Right ventricle myocardium superior (tissue), 1 donor: ENCODE measurements at regions not wholly inside any gene's neighbourhood (a gene's known extent, or its start where the extent isn't known, plus 50 kb on each side); places are given as distances from the start of the nearest gene placed in this dataset.
A peak's percentile ranks its signal among the peaks of the same experiment; 100 is the strongest.

ENCODE experiments used
- ATAC-seq: fragments of 200-7000 bp; cut with Tn5 transposase; one replicate; pipeline ENCODE4 v1.9.1; 2020; ENCODE audit warnings: mild to moderate bottlenecking; ENCODE audit not compliant: poor library complexity
- DNase-seq: peaks from one replicate; pipeline ENCODE4 v3.0.0-alpha.2; 2020
- intact Hi-C: fragments of 100-400 bp; cut with DNase I; formaldehyde crosslinking; loops from one replicate; pipeline ENCODE4 v1.11.2; 2022
- donor health status: DM: no; HTN: yes; CAD: no; lungs with severe emphysema.

DNA sequence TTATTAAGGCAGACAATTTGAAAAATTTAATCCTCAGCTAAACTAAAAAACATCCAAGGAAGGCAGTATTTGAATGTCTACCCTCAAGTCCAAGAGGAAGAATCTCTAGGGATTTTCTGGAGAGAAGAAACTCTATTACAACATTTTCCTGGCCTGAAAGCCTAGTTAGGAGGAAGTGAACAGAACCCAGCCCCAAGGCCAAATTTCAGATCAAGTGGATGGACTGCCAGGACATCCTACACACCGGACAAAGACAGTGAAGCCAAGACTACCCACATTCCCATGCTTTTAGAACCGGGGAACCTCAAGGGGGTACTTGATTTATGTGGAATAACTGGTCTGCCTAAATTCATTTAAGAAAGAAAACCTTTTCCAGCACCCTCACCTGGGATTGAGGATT is 108.9 kb upstream of the MEOX2 start:
- no peak for DNase-seq
- peak; percentile 83 for ATAC-seq

GRCh38 chr7:15794801-15795200 is 108.3 kb upstream of the MEOX2 start:
- intact Hi-C loops: no loop called here
- DNase-seq (no peak), ATAC-seq (no peak)

More for the DNA sequence above, 108.9 kb upstream of the MEOX2 start:
- intact Hi-C loops: no loop called here

DNA sequence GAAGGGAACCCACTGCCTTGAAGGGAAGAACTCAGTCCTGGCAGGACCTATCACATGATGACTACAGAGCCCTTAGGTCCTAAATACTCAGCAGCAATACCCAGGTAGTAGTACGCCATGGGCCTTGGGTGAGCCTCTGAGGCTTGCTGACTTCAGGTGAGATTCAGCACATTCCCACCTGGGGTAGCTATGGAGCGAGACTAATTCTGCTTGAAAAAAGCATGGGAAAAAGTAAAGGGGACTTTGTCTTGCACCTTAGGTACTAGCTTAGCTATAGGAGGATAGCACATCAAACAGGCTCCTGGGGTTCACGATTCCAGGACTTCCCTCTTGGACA is 98.2 kb upstream of the MEOX2 start:
- DNase-seq (no peak), ATAC-seq (no peak)
- intact Hi-C loops: no loop called here

DNA sequence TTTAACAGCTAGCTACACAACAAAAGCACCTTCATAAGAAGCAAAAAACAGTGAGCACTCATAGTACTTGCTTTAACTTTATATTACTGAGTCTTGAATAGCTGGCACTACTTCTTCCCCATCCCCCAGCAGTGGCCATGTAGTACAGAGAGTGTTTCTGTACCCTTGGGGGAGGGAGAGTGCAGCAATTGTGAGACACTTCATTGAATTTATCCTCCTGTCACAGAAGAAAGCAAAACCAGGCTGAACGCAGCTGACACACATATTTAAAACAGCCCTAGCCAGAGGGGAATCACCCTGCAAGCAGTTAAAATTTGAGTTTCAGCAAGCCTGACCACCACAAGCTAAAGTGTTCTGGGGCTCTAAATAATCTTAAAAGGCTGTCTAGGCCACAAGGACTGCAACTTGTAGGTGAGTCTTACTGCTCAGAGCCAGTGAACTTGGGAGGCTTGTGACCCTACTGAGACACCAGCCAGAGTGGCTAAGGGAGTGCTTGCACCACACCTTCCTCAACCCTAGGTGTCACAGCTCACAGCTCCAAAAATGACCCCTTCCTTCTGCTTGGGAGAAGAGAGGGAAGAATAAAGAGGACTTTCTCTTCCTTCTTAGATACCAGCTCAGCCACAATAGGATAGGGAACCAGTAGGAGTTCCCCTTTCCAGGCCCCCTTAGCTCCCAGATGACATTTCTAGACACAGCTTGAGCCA is 97.7 kb upstream of the MEOX2 start:
- intact Hi-C loops: no loop called here
- no peak for DNase-seq
- ATAC-seq: peak; percentile 78

DNA sequence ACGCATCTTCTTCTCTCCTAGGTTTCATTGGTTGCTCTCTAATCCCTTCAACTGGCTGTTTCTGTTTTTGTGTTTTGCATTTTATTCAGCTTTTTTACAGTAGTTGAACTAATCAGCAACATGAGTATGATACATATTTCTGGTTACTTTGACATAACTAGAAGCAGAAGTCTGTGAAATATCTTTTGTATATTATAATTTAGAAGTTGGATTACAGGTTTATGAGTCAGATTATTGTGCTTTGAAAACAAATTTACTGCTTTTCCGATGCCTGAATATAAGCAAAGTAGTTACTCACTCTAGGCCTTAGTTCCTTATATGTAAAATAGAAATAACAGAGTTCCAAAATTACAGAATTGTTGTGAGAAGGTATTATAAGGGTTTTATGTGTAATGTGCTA is 96.2 kb upstream of the MEOX2 start:
- no peak for ATAC-seq
- no peak for DNase-seq
- intact Hi-C loops: no loop called here

DNA sequence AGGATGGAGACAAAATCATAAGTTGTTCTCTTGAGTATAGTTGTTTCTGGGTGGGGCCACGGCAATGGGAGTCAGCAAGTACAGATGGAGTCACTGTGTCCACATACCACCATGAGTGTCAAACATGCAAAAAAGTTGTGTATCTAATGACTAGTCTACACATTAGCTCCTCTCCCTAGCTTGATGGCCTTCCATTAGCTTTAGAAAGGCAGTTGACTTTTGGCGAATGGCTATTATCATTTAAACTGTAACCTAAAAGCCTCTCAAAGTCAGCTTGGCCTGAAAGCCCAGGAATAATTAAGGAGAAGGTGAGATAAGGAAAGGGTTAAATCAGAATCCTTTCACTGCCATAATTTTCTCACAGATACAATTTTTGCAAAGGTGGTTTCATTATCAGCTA is 95.5 kb upstream of the MEOX2 start:
- DNase-seq: no peak
- ATAC-seq: no peak
- intact Hi-C loops: no loop called here

DNA sequence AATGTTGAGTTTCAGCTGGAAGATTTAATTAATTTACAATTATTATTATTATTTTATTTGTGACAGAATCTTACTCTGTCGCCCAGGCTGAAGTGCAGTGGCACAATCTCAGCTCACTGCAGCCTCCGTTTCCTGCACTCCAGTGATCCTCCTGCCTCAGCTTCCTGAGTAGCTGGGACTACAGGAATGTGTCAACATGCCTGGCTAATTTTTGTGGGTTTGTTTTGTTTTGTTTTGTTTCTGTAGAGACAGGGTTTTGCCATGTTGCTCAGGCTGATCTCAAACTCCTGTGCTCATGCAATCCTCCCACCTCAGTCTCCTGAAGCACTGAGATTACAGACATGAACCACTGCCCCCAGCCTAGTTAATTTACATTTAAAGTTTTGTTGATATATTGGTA is 93.8 kb upstream of the MEOX2 start:
- DNase-seq (no peak), ATAC-seq (peak; percentile 34)
- intact Hi-C loops: no loop called here

- ATAC-seq (no peak), DNase-seq (no peak)
- intact Hi-C loops: no loop called here
These were observed 91.7 kb upstream of the MEOX2 start for GRCh38 chr7:15778191-15778590.

DNA sequence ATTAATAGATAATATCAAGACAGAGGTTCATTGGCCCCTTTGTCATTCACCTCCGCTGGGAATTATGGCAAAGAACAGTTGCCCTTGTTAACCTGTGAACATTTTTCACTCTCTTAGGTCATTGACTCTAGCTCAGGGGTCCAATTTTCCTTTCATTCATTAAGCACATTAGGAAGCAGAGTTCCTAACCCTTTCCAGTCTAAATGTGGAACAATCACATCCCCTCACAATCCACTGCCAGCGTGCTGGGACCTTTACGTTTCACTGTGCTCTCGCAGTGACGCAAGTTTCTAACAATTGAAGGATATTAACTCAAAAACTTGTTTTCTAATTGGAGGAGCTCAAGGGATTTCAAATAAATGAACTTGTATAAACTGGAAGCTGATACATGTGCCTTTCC is 79.3 kb upstream of the MEOX2 start:
- intact Hi-C loops: no loop called here
- ATAC-seq: no peak

DNA sequence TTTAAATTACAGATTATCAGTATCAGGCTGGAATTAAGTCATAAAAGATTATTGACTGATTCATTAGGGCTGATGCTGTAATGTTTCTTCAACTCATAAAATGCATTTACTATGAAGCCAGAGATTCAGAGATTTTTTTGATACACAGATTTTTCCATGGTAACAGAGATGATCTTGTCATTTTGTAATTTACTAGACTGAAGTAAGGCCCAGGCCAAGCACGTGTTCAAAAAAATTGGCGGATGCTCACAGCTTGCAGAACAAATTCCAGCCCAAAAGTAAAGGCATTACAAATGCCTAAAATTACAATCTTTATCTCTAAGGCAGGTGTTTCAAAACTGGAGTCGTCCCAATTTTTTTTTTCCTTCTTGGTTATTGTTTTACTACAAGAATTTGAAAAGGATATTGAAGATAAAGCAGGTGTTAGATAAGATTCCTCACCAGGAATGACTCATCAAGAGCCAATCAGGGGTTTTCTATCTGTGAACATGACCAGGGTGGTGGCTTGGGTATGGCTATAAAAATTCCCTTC is 78.4 kb upstream of the MEOX2 start:
- ATAC-seq (peak; percentile 67), DNase-seq (peak; percentile 46)
- intact Hi-C loops: no loop called here

More for the DNA sequence above, 79.3 kb upstream of the MEOX2 start:
- DNase-seq: no peak

GRCh38 chr7:15764010-15764409 is 77.5 kb upstream of the MEOX2 start:
- no peak for ATAC-seq
- intact Hi-C loops: no loop called here
- no peak for DNase-seq

DNA sequence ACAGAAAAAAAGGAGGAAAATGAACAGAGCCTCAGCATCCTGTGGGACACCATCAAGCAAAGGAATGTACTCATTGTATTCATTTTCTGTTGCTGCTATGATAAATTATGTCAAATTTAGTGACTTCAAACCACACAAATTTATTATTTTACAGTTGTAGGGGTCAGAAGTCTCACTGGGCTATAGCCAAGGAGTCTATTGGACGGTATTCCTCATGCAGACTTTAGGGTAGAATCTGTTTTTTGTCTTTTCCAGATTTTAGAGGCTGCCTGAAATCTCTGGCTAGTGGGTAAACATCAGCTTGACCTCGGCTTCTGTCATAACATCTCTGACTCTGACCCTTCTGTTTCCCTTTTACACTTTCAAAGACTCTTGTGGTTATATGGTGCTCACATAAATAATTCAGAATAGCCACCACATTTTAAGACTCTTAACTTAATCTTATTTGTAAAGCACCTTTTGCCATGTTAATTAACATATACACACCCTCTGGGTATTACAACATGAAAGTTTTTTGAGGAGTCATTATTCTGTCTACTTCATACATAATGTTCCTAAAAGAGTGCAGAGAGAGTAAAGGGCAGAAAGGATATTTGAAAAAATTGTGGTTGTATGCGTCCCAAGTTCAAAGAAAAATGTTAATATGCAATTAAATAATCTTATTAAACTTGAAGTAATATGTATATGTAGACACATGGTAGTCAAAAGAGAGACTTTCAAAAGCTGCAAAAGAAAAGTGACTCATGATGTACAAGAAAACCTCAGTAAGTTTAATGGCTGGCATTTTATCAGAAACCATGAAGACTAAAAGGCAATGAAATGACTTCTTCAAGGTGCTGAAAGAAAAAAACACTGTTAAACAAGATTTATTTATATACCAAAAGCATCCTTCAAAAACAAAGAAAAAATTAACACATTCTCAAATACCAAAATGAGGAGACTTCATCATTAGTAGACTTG is 70.8 kb upstream of the MEOX2 start:
- ATAC-seq (no peak), DNase-seq (no peak)
- intact Hi-C loops: no loop called here

DNA sequence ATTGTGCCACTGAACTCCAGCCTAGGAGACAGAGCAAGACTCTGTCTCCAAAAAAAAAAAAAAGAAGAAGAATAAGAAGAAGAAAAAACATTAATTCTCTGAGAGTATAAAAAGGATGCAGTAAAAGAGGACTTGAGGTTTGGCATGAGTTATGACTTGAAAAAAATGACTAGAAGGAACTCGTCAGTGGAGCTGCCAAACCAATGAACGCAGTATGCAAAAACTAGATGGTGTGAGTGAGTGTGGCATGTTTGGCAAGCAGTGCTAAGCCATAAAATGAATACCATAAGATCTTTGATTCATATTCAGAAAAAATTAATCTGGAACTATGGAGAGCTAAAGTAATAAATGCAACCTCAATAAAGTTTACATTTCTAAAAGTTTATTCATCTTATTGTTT is 68.6 kb upstream of the MEOX2 start:
- ATAC-seq: no peak

GRCh38 chr7:15753887-15754579 is 67.5 kb upstream of the MEOX2 start:
- DNase-seq (no peak), ATAC-seq (no peak)
- intact Hi-C loops: no loop called here

More for the DNA sequence above, 68.6 kb upstream of the MEOX2 start:
- no peak for DNase-seq
- intact Hi-C loops: no loop called here

DNA sequence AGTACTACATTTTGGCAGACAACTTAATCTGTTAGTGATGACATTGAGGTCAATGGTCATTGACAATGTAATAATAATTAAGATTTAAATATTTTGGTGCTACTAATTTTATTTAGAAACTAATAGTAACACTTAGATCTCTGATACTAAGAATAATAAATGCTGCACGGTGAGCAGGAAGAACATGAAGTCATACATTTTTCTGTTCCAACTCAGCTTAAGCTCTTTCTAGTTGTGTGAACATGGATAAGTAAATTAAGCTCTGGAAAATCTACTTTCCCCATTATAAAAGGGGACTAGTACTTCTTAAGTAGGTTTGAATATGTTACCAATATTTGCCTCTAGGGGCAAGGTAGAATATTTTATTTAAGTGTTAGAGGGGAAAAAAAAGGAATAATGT is 65.9 kb upstream of the MEOX2 start:
- ATAC-seq (no peak), DNase-seq (no peak)
- intact Hi-C loops: no loop called here

DNA sequence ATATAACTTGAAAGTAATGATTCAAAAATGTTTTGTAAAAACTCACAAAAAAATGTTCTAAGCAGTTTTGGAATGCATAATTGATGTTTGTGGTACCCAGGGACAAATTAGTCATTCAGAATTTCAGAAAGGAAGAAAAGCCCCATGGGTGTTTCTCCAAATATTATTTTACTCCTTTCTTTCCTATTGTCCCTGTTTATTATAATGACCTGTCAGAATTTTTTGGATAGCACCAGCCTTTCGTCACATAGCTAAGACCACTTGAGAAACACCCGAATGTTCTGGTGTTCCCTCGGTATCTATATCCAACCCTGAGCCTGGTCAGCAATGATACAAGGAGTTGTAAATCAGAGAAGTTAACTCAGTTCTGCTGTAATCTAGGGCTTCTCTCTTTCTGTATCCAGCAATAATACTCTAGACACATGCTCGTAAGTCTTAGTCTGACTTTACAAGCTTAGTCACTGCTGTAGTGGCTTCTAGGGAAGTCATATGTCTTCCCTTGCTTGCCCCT is 64.8 kb upstream of the MEOX2 start:
- DNase-seq (no peak), ATAC-seq (peak; percentile 81)
- intact Hi-C loops: no loop called here

- DNase-seq: no peak
These were observed 64.2 kb upstream of the MEOX2 start for GRCh38 chr7:15750727-15751126.

GRCh38 chr7:15749631-15750030 is 63.1 kb upstream of the MEOX2 start:
- ATAC-seq (no peak), DNase-seq (no peak)
- intact Hi-C loops: no loop called here

More at GRCh38 chr7:15750727-15751126, 64.2 kb upstream of the MEOX2 start:
- intact Hi-C loops: no loop called here
- no peak for ATAC-seq

DNA sequence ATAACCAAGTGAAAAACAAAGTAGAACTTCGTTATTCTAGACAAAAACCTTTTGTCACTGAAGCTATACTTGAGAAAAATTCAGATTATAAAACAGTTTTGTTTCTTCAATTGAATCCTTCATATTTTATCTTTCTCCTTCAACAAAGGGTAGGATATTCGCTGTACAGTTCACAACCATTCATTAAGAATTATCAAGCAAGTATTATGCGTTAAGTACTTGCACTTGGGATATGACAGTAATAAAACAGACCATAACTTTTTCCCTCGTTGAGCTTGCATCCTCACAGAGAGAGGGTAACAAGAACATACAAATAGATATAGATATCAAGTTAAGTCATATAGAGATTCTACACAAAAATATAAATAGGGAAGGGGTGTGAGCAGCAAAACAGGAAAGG is 61.2 kb upstream of the MEOX2 start:
- DNase-seq: no peak
- intact Hi-C loops: no loop called here
- ATAC-seq: peak; percentile 61
